ENCODE measurements at regions not wholly inside any gene's neighbourhood (a gene's known extent, or its start where the extent isn't known, plus 50 kb on each side); places are given as distances from the start of the nearest gene placed in this dataset.
"Not testable (repeated sequence)": the region's sequence is repeated elsewhere in the genome, so short reads cannot be mapped to it uniquely, and the experiment has no call there.

GRCh38 chrX:14344172-14344940, 185.0 kb upstream of the GLRA2 start:
- no peak for DNase-seq (ENCODE audit: low read depth)

GRCh38 chrX:14309431-14309830, 219.9 kb upstream of the GLRA2 start:
- no peak for DNase-seq (ENCODE audit: low read depth)
- no peak for TF ChIP-seq CTCF (IDR thresholded peaks at IDR 0.05; ENCODE audit: low read depth, low read length, missing control alignments)
- no peak overlapping the region for H3K4me3 ChIP-seq (ENCODE audit: low read depth, low read length)

More at GRCh38 chrX:14344172-14344940, 185.0 kb upstream of the GLRA2 start:
- no peak overlapping the region for H3K4me3 ChIP-seq (ENCODE audit: low read depth, low read length)
- no peak for TF ChIP-seq CTCF (IDR thresholded peaks at IDR 0.05; ENCODE audit: low read depth, low read length, missing control alignments)

- DNase-seq (ENCODE audit: low read depth); H3K4me3 ChIP-seq (ENCODE audit: low read depth, low read length): not testable (repeated sequence)
These were observed 220.4 kb upstream of the GLRA2 start for GRCh38 chrX:14308976-14309375.

GRCh38 chrX:14303891-14304290, 225.4 kb upstream of the GLRA2 start:
- no peak for TF ChIP-seq CTCF (IDR thresholded peaks at IDR 0.05; ENCODE audit: low read depth, low read length, missing control alignments)
- no peak overlapping the region for H3K4me3 ChIP-seq (ENCODE audit: low read depth, low read length)
- DNase-seq (ENCODE audit: low read depth): no peak

- DNase-seq (ENCODE audit: low read depth): not testable (repeated sequence)
These were observed 226.8 kb upstream of the GLRA2 start for GRCh38 chrX:14302561-14302960.

GRCh38 chrX:14300376-14300775, 229.0 kb upstream of the GLRA2 start:
- no peak for TF ChIP-seq CTCF (IDR thresholded peaks at IDR 0.05; ENCODE audit: low read depth, low read length, missing control alignments)
- no peak for DNase-seq (ENCODE audit: low read depth)

More at GRCh38 chrX:14302561-14302960, 226.8 kb upstream of the GLRA2 start:
- H3K4me3 ChIP-seq (ENCODE audit: low read depth, low read length): not testable (repeated sequence)

GRCh38 chrX:14295426-14295825, 233.9 kb upstream of the GLRA2 start:
- no peak for TF ChIP-seq CTCF (IDR thresholded peaks at IDR 0.05; ENCODE audit: low read depth, low read length, missing control alignments)
- no peak for DNase-seq (ENCODE audit: low read depth)

More at GRCh38 chrX:14300376-14300775, 229.0 kb upstream of the GLRA2 start:
- H3K4me3 ChIP-seq (ENCODE audit: low read depth, low read length): no peak overlapping the region

More at GRCh38 chrX:14295426-14295825, 233.9 kb upstream of the GLRA2 start:
- H3K4me3 ChIP-seq (ENCODE audit: low read depth, low read length): no peak overlapping the region
